GM12878 (cell line): ENCODE measurements at regions not wholly inside any gene's neighbourhood (a gene's known extent, or its start where the extent isn't known, plus 50 kb on each side); places are given as distances from the start of the nearest gene placed in this dataset.

Experiments used
- HDGF ChIP-seq: fragments of 450-650 bp; IDR thresholded peaks from 2 replicates; pipeline ENCODE4 v1.6.1; 2016; ENCODE audit warnings: antibody characterized with exemption
- TF ChIP-seq, protein P1 (sequence below): fragments of 450-650 bp; IDR thresholded peaks from 2 replicates; pipeline ENCODE4 v1.6.1; 2016; ENCODE audit warnings: mild to moderate bottlenecking, moderate library complexity, borderline replicate concordance

DNA sequence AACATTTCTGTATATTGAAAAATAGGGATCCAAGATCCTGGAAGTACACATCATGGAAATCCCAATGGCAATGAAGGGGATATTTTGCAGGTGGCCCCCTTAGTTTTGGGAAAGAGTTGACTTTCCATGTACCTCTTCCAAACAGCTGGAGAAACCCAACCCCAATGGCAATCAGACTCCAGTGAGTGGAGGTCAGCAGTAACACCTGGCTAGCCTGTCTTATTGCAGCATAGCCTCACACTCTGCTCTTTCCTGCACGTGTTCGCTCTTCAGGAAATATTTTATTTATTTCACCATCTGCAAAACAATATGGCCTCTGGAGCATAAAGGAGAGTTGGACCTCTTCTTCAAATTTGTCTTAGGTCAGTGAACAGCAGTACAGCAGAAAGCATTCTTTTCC, 340.0 kb upstream of the NRP1 start:
- TF ChIP-seq, protein P1, sequence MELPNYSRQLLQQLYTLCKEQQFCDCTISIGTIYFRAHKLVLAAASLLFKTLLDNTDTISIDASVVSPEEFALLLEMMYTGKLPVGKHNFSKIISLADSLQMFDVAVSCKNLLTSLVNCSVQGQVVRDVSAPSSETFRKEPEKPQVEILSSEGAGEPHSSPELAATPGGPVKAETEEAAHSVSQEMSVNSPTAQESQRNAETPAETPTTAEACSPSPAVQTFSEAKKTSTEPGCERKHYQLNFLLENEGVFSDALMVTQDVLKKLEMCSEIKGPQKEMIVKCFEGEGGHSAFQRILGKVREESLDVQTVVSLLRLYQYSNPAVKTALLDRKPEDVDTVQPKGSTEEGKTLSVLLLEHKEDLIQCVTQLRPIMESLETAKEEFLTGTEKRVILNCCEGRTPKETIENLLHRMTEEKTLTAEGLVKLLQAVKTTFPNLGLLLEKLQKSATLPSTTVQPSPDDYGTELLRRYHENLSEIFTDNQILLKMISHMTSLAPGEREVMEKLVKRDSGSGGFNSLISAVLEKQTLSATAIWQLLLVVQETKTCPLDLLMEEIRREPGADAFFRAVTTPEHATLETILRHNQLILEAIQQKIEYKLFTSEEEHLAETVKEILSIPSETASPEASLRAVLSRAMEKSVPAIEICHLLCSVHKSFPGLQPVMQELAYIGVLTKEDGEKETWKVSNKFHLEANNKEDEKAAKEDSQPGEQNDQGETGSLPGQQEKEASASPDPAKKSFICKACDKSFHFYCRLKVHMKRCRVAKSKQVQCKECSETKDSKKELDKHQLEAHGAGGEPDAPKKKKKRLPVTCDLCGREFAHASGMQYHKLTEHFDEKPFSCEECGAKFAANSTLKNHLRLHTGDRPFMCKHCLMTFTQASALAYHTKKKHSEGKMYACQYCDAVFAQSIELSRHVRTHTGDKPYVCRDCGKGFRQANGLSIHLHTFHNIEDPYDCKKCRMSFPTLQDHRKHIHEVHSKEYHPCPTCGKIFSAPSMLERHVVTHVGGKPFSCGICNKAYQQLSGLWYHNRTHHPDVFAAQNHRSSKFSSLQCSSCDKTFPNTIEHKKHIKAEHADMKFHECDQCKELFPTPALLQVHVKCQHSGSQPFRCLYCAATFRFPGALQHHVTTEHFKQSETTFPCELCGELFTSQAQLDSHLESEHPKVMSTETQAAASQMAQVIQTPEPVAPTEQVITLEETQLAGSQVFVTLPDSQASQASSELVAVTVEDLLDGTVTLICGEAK, result no peak
- no peak for TF ChIP-seq HDGF
